HepG2 (cell line): ENCODE measurements at regions not wholly inside any gene's neighbourhood (a gene's known extent, or its start where the extent isn't known, plus 50 kb on each side); places are given as distances from the start of the nearest gene placed in this dataset.

Experiments used
- ATAC-seq: fragments of 200-7000 bp; cut with Tn5 transposase; 3 replicates; pipeline ENCODE4 v1.9.1; 2020; ENCODE audit warnings: mild to moderate bottlenecking, moderate library complexity
- BruUV-seq: library from RNA; stranded (reverse); fragments of 400-500 nt; replicated peaks from 2 replicates; lab custom pipeline; 2021; lab: Mats Ljungman, UMichigan
- CTCF ChIA-PET: fragments of 300-600 bp; formaldehyde crosslinking; extraction: SDS; loops from one replicate; lab custom pipeline; 2021; ENCODE audit warnings: low total read pairs, inconsistent platforms, low intra/inter-chr PET ratio; lab: Yijun Ruan, JAX
- POLR2A ChIA-PET: fragments of 350-600 bp; sonication (Branson Sonifier 250); formaldehyde crosslinking; loops from one replicate; lab custom pipeline; 2020; ENCODE audit warnings: antibody characterized with exemption, inconsistent platforms; lab: Yijun Ruan, JAX
- DNase-seq: peaks from one replicate; pipeline ENCODE4 v3.0.0-alpha.2; 2015; ENCODE audit warnings: low spot score
- FAIRE-seq: peaks from 3 replicates; lab custom pipeline; 2011; peaks lifted over from hg19 to GRCh38; lab: Jason Lieb, UNC
- H2AFZ ChIP-seq: one replicate; pipeline ENCODE4 v1.6.1; 2011; ENCODE audit warnings: low read length, inconsistent platforms
- H3K27ac ChIP-seq: fragments of 300-600 bp; 3 replicates; pipeline ENCODE4 v1.8.0; 2011; ENCODE audit warnings: mixed run types, mild to moderate bottlenecking, mixed read lengths, low read length, inconsistent platforms; ENCODE audit not compliant: insufficient read depth; ENCODE audit errors: extremely low read length
- H3K27me3 ChIP-seq, 2 experiments: fragments of 200-600 bp in 1 of 2; 2 replicates in 1 of 2; 3 replicates in 1 of 2; pipeline versions ENCODE4 v1.6.0 to v1.8.0; 2011; ENCODE audit warnings: low read length in 2 of 2, mild to moderate bottlenecking in 2 of 2, moderate library complexity in 2 of 2, inconsistent platforms in 1 of 2; ENCODE audit not compliant: insufficient read depth in 2 of 2, control insufficient read depth in 1 of 2
- H3K36me3 ChIP-seq, 2 experiments: fragments of 200-600 bp in 1 of 2; replicated peaks in 1 of 2; 2 replicates in 1 of 2; 3 replicates in 1 of 2; pipeline versions ENCODE4 v1.5.1 to v1.8.0; 2011; ENCODE audit warnings: low read length in 2 of 2, inconsistent platforms in 1 of 2; ENCODE audit not compliant: insufficient read depth in 2 of 2, control insufficient read depth in 1 of 2
- H3K4me1 ChIP-seq: 2 replicates; pipeline ENCODE4 v1.5.1; 2012; ENCODE audit warnings: low read length, inconsistent platforms; ENCODE audit not compliant: insufficient read depth
- H3K4me2 ChIP-seq: 2 replicates; pipeline ENCODE4 v1.6.0; 2011; ENCODE audit warnings: low read depth, low read length, inconsistent platforms
- H3K4me3 ChIP-seq, 3 experiments: fragments of 200-600 bp in 1 of 3; sonication (generic), shearing (Covaris generic) in 1 of 3; replicated peaks in 1 of 3; 2 replicates each; pipeline ENCODE4 v1.5.1; 2011 to 2016; ENCODE audit warnings: low read length in 3 of 3, inconsistent platforms in 2 of 3, low read depth in 2 of 3, mild to moderate bottlenecking in 2 of 3, control low read depth in 1 of 3, mixed read lengths in 1 of 3; ENCODE audit not compliant: insufficient read depth in 1 of 3
- H3K79me2 ChIP-seq: one replicate; pipeline ENCODE4 v1.6.1; 2011; ENCODE audit warnings: low read length, inconsistent platforms; ENCODE audit not compliant: insufficient read depth
- H3K9ac ChIP-seq: 2 replicates; pipeline ENCODE4 v1.6.0; 2011; ENCODE audit warnings: mild to moderate bottlenecking, low read depth, low read length, inconsistent platforms; ENCODE audit not compliant: insufficient read depth
- H3K9me3 ChIP-seq: 2 replicates; pipeline ENCODE4 v1.5.1; 2012; ENCODE audit warnings: mild to moderate bottlenecking, low read length
- H4K20me1 ChIP-seq: 2 replicates; pipeline ENCODE4 v1.6.0; 2011; ENCODE audit warnings: inconsistent platforms, mild to moderate bottlenecking, low read length, moderate library complexity; ENCODE audit not compliant: insufficient read depth
- ATM ChIP-seq: fragments of 450-650 bp; IDR thresholded peaks from 2 replicates; pipeline ENCODE4 v1.7.1; 2017; ENCODE audit warnings: mild to moderate bottlenecking, borderline replicate concordance
- FOXM1 ChIP-seq: sonication (generic); formaldehyde crosslinking; IDR thresholded peaks from 2 replicates; pipeline ENCODE4 v1.5.0; 2020; ENCODE audit warnings: missing genetic modification reagents
- HIVEP1 ChIP-seq: sonication (generic); formaldehyde crosslinking; IDR thresholded peaks from 2 replicates; pipeline ENCODE4 v1.4.0; 2020; ENCODE audit warnings: mild to moderate bottlenecking, missing genetic modification reagents
- KDM4B ChIP-seq: sonication (generic); formaldehyde crosslinking; IDR thresholded peaks from 2 replicates; pipeline ENCODE4 v1.4.0; 2020; ENCODE audit warnings: missing genetic modification reagents
- NCOA5 ChIP-seq: sonication (generic); formaldehyde crosslinking; IDR thresholded peaks from 2 replicates; pipeline ENCODE4 v1.4.0; 2020; ENCODE audit warnings: missing genetic modification reagents
- NCOR1 ChIP-seq: fragments of 200-600 bp; sonication (generic); IDR thresholded peaks from 2 replicates; pipeline ENCODE4 v1.7.0; 2017; ENCODE audit warnings: antibody characterized with exemption, low read length, borderline replicate concordance
- REST ChIP-seq, 2 experiments: IDR thresholded peaks; 2 replicates each; pipeline ENCODE4 v1.6.1; 2011 to 2012; ENCODE audit warnings: low read length in 2 of 2, borderline replicate concordance in 1 of 2, low read depth in 1 of 2, mild to moderate bottlenecking in 1 of 2, moderate library complexity in 1 of 2
- ZNF205 ChIP-seq: IDR thresholded peaks from 2 replicates; pipeline ENCODE4 v1.6.1; 2018; ENCODE audit warnings: missing biosample characterization, missing genetic modification reagents
- ZNF30 ChIP-seq: sonication (generic); formaldehyde crosslinking; IDR thresholded peaks from 2 replicates; pipeline ENCODE4 v1.5.0; 2020; ENCODE audit warnings: mild to moderate bottlenecking, missing genetic modification reagents
- ZNF563 ChIP-seq: sonication (generic); formaldehyde crosslinking; IDR thresholded peaks from 2 replicates; pipeline ENCODE4 v1.8.0; 2022; ENCODE audit warnings: mild to moderate bottlenecking, moderate library complexity, missing genetic modification reagents
- ZNF619 ChIP-seq: sonication (generic); formaldehyde crosslinking; IDR thresholded peaks from 2 replicates; pipeline ENCODE4 v1.4.0; 2020; ENCODE audit warnings: mild to moderate bottlenecking, missing genetic modification reagents
- ZSCAN9 ChIP-seq: IDR thresholded peaks from 2 replicates; pipeline ENCODE4 v1.6.1; 2016; ENCODE audit warnings: borderline replicate concordance
- WGBS: methylation state at CpG from one replicate; pipeline ENCODE4 v1.1.6; 2017; ENCODE audit warnings: low lambda C conversion rate; 5-methylcytosine and 5-hydroxymethylcytosine counted together
- in situ Hi-C: cut with HindIII; loops from 2 replicates; pipeline ENCODE4 v1.10.0; 2017; ENCODE audit warnings: low pct_unique_long_range_greater_than_20kb; ENCODE audit not compliant: extremely low pct_ligation_motif_present
- intact Hi-C: fragments of 100-400 bp; cut with micrococcal nuclease; formaldehyde crosslinking; loops from one replicate; pipeline ENCODE4 v1.10.0; 2022; ENCODE audit not compliant: unreplicated experiment

- no peak for ATAC-seq
- TF ChIP-seq REST (IDR thresholded peaks at IDR 0.05; ENCODE audit: borderline replicate concordance in 1 of 2, low read depth in 1 of 2, low read length in 2 of 2) (no peak), NCOR1 (no peak), ATM (no peak), ZSCAN9 (CRISPR knock-in tag) (no peak)
- Histone ChIP-seq H3K4me3 (no peak overlapping the region), H3K36me3 (no peaks in the 10 kb centered on the region), H3K27me3 (no peaks in the 10 kb centered on the region), H3K27ac (no peak overlapping the region), H3K4me1 (no peaks in the 10 kb centered on the region), H3K9me3 (peaks cover 54% of the 10 kb centered on the region), H3K79me2 (no peaks in the 10 kb centered on the region), H3K4me2 (no peak overlapping the region), H2AFZ (no peak overlapping the region), H3K9ac (no peak overlapping the region), H4K20me1 (no peaks in the 10 kb centered on the region)
- no peak for DNase-seq
- in situ Hi-C loops (no loop called here), intact Hi-C loops (no loop called here)
- ChIA-PET CTCF (no interaction called here), POLR2A (no interaction called here)
- no peak for FAIRE-seq
- 5% methylated on average over 2 of the region's 2 CpGs for WGBS
- BruUV-seq = no TSS peak
Measured at GRCh38 chr5:162407614-162408013, 340.0 kb downstream of the GABRG2 start.

GRCh38 chr5:162410365-162410764 lies 342.8 kb downstream of the GABRG2 start:
- no peak for ATAC-seq
- TF ChIP-seq ZNF30 (CRISPR knock-in tag) (no peak), ZNF619 (CRISPR knock-in tag) (no peak), FOXM1 (CRISPR knock-in tag) (no peak), NCOA5 (CRISPR knock-in tag) (no peak), KDM4B (no peak), REST (IDR thresholded peaks at IDR 0.05; ENCODE audit: borderline replicate concordance in 1 of 2, low read depth in 1 of 2, low read length in 2 of 2) (no peak), ZNF563 (CRISPR knock-in tag) (no peak), HIVEP1 (CRISPR knock-in tag) (no peak), ZNF205 (no peak)

More at GRCh38 chr5:162410365-162410764, 342.8 kb downstream of the GABRG2 start:
- intact Hi-C loops (no loop called here), in situ Hi-C loops (no loop called here)
- BruUV-seq = no TSS peak
- Histone ChIP-seq H3K4me3 (no peak overlapping the region), H3K27ac (no peak overlapping the region), H3K9ac (no peak overlapping the region), H3K36me3 (no peaks in the 10 kb centered on the region), H3K79me2 (no peaks in the 10 kb centered on the region), H3K4me1 (no peaks in the 10 kb centered on the region), H3K9me3 (peaks cover 59% of the 10 kb centered on the region), H2AFZ (no peak overlapping the region), H3K27me3 (no peaks in the 10 kb centered on the region), H4K20me1 (no peaks in the 10 kb centered on the region), H3K4me2 (no peak overlapping the region)
- DNase-seq (no peak), FAIRE-seq (no peak)
- 11% methylated on average over 6 of the region's 8 CpGs for WGBS
- POLR2A ChIA-PET = no interaction called here
- CTCF ChIA-PET = no interaction called here
